SK-N-SH (cell line): ENCODE measurements at regions not wholly inside any gene's neighbourhood (a gene's known extent, or its start where the extent isn't known, plus 50 kb on each side); places are given as distances from the start of the nearest gene placed in this dataset.

ENCODE experiments used
- EP300 ChIP-seq, 2 experiments: IDR thresholded peaks; 2 replicates each; pipeline versions ENCODE4 v1.4.0 to v1.6.1; 2012; ENCODE audit warnings: borderline replicate concordance in 1 of 2, low read depth in 1 of 2, low read length in 1 of 2
- GATA2 ChIP-seq: sonication (generic); formaldehyde crosslinking; IDR thresholded peaks from 2 replicates; pipeline ENCODE4 v1.5.0; 2020; ENCODE audit warnings: mild to moderate bottlenecking, missing genetic modification reagents
- JUND ChIP-seq: IDR thresholded peaks from 2 replicates; pipeline ENCODE4 v1.4.0; 2012
- RFX5 ChIP-seq: IDR thresholded peaks from 2 replicates; pipeline ENCODE4 v1.6.1; 2012; ENCODE audit warnings: mild to moderate bottlenecking, improper control_type of control experiment, low read length
- SIN3A ChIP-seq: IDR thresholded peaks from 2 replicates; pipeline ENCODE4 v1.6.1; 2012; ENCODE audit warnings: low read depth, mild to moderate bottlenecking, low read length, moderate library complexity, borderline replicate concordance
- SMC3 ChIP-seq: IDR thresholded peaks from 2 replicates; pipeline ENCODE4 v1.6.1; 2012; ENCODE audit warnings: low read depth, low read length, improper control_type of control experiment
- TAF1 ChIP-seq: IDR thresholded peaks from 2 replicates; pipeline ENCODE4 v1.6.1; 2012; ENCODE audit warnings: low read depth, mild to moderate bottlenecking, low read length, moderate library complexity, borderline replicate concordance
- TF ChIP-seq, protein P1 (sequence below): fragments of 200-600 bp; sonication (generic); IDR thresholded peaks from 2 replicates; pipeline ENCODE4 v1.6.1; 2017; ENCODE audit warnings: antibody characterized with exemption, mild to moderate bottlenecking, moderate library complexity

DNA sequence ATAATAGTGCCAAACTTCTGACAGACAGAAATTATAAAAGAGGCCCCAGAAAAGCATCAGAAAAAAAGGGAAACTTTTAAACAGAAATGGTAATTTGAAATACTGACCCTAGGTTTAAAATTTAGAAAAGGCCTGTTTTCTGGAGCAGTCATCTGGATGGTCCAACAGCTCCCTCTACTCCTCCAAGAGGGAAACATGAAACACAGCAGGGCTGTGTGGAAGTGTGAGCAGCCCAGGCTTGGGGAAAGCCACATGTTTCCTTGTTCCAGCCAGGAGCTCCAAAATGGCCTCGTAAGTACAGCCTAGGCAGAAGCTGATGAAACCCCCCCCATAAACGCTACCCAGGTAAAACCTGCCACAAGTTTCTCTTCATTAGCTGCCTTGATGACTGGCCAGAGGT is 499.3 kb upstream of the ADAMTS16 start:
- TF ChIP-seq TAF1 (no peak), SMC3 (no peak), EP300 (IDR thresholded peaks at IDR 0.05; ENCODE audit: borderline replicate concordance in 1 of 2, low read depth in 1 of 2, low read length in 1 of 2) (no peak), JUND (no peak), RFX5 (no peak), GATA2 (CRISPR knock-in tag) (no peak), SIN3A (no peak)
- TF ChIP-seq, protein P1, sequence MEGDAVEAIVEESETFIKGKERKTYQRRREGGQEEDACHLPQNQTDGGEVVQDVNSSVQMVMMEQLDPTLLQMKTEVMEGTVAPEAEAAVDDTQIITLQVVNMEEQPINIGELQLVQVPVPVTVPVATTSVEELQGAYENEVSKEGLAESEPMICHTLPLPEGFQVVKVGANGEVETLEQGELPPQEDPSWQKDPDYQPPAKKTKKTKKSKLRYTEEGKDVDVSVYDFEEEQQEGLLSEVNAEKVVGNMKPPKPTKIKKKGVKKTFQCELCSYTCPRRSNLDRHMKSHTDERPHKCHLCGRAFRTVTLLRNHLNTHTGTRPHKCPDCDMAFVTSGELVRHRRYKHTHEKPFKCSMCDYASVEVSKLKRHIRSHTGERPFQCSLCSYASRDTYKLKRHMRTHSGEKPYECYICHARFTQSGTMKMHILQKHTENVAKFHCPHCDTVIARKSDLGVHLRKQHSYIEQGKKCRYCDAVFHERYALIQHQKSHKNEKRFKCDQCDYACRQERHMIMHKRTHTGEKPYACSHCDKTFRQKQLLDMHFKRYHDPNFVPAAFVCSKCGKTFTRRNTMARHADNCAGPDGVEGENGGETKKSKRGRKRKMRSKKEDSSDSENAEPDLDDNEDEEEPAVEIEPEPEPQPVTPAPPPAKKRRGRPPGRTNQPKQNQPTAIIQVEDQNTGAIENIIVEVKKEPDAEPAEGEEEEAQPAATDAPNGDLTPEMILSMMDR = peak; percentile 32
